ENCODE measurements at regions not wholly inside any gene's neighbourhood (a gene's known extent, or its start where the extent isn't known, plus 50 kb on each side); places are given as distances from the start of the nearest gene placed in this dataset.
"Not testable (repeated sequence)": the region's sequence is repeated elsewhere in the genome, so short reads cannot be mapped to it uniquely, and the experiment has no call there.

- no peak for TF ChIP-seq PAX5 (IDR thresholded peaks at IDR 0.05; ENCODE audit: insufficient read depth, low read length, severe bottlenecking)
- TF ChIP-seq SPI1 (IDR thresholded peaks at IDR 0.05; ENCODE audit: low read depth, low read length) = no peak
- 0 out of 2 replicates have a peak, but pooled peaks have one; percentile 33 for TF ChIP-seq POLR2A (IDR thresholded peaks at IDR 0.05; ENCODE audit: low read depth, low read length)
- TF ChIP-seq TAF1 (IDR thresholded peaks at IDR 0.05; ENCODE audit: low read depth, low read length) = 0 out of 2 replicates have a peak, but pooled peaks have one; percentile 5
- DNase-seq (ENCODE audit: insufficient read length, low spot score) (no peak), FAIRE-seq (peak; percentile 78)
Measured at GRCh38 chr6:27188061-27188884, 59.2 kb upstream of the PRSS16 start.

GRCh38 chr6:27188885-27189418, 58.5 kb upstream of the PRSS16 start:
- TF ChIP-seq TAF1 (IDR thresholded peaks at IDR 0.05; ENCODE audit: low read depth, low read length) (no peak), POLR2AphosphoS5 (IDR thresholded peaks at IDR 0.05; ENCODE audit: low read depth, low read length) (no peak), POLR2A (IDR thresholded peaks at IDR 0.05; ENCODE audit: low read depth, low read length) (no peak), POU2F2 (IDR thresholded peaks at IDR 0.05; ENCODE audit: low read depth, low read length) (no peak), SPI1 (IDR thresholded peaks at IDR 0.05; ENCODE audit: low read depth, low read length) (no peak), PAX5 (IDR thresholded peaks at IDR 0.05; ENCODE audit: insufficient read depth, low read length, severe bottlenecking) (no peak)
- DNase-seq (ENCODE audit: insufficient read length, low spot score) (no peak), FAIRE-seq (no peak)

- FAIRE-seq (no peak), DNase-seq (ENCODE audit: insufficient read length, low spot score) (no peak)
- no peak for TF ChIP-seq TAF1 (IDR thresholded peaks at IDR 0.05; ENCODE audit: low read depth, low read length)
- TF ChIP-seq SPI1 (IDR thresholded peaks at IDR 0.05; ENCODE audit: low read depth, low read length) = no peak
- TF ChIP-seq POLR2A (IDR thresholded peaks at IDR 0.05; ENCODE audit: low read depth, low read length) = no peak
- no peak for TF ChIP-seq PAX5 (IDR thresholded peaks at IDR 0.05; ENCODE audit: insufficient read depth, low read length, severe bottlenecking)
- no peak for TF ChIP-seq POU2F2 (IDR thresholded peaks at IDR 0.05; ENCODE audit: low read depth, low read length)
- no peak for TF ChIP-seq POLR2AphosphoS5 (IDR thresholded peaks at IDR 0.05; ENCODE audit: low read depth, low read length)
Measured at GRCh38 chr6:27190126-27190525, 57.4 kb upstream of the PRSS16 start.

GRCh38 chr6:27194453-27194852, 53.0 kb upstream of the PRSS16 start:
- not testable (repeated sequence) for FAIRE-seq

GRCh38 chr6:27195547-27195946, 52.0 kb upstream of the PRSS16 start:
- not testable (repeated sequence) for DNase-seq (ENCODE audit: insufficient read length, low spot score); FAIRE-seq

More at GRCh38 chr6:27194453-27194852, 53.0 kb upstream of the PRSS16 start:
- DNase-seq (ENCODE audit: insufficient read length, low spot score) = not testable (repeated sequence)

Measured in GM12891 (cell line).